Sigmoid colon (tissue), 3 donors: ENCODE measurements at regions not wholly inside any gene's neighbourhood (a gene's known extent, or its start where the extent isn't known, plus 50 kb on each side); places are given as distances from the start of the nearest gene placed in this dataset.

ENCODE experiments used
- POLR2A ChIP-seq, 2 donors: fragments of 450-650 bp; IDR thresholded peaks; one replicate each; pipeline ENCODE4 v1.6.1; 2016; ENCODE audit warnings: antibody characterized with exemption in 2 of 2, mild to moderate bottlenecking in 2 of 2, moderate library complexity in 2 of 2
- TF ChIP-seq, protein P1 (sequence below), 4 experiments: fragments of 450-650 bp in 3 of 4; fragments of 200-600 bp in 1 of 4; IDR thresholded peaks; one replicate each; pipeline ENCODE4 v1.5.1; 2016 to 2019; ENCODE audit warnings: antibody characterized with exemption in 4 of 4, mild to moderate bottlenecking in 3 of 4, moderate library complexity in 2 of 4

DNA sequence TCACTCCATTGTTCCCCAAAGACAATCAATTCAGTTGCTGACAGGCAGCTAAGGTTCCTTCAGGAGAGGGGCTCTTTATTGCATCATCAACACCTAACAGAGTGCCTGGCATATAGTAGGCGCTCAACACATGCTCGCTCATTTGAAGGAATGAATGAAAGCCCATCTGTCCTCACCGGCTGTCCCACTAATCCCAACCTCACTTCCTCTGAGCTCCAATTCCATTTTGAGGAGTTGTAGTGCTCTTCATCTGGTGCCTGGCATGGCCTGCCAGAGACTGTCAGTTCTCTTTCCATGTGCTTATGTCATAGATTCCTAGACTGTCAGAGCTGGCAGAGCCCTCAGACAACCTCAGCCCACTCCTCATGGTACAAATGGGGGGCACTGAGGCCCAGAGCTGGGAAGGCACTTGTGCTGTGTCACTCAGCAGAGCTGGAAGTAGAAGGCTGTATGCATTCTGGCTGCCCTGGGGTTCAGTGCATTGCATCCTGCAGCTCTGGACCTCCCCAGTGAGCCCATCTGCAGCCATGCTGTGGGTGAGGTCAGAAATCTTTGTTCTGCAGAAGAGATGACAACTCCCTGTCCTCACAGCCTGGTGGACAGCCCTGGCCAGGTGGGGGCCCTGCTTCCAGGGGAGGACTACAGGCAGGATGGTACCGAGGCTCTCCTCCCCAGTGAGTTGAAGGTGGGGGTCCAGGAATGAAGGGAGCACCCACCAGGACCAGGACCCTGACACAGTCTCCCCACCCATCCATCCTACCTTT lies 134.9 kb upstream of the PJA1 start:
- TF ChIP-seq, protein P1, sequence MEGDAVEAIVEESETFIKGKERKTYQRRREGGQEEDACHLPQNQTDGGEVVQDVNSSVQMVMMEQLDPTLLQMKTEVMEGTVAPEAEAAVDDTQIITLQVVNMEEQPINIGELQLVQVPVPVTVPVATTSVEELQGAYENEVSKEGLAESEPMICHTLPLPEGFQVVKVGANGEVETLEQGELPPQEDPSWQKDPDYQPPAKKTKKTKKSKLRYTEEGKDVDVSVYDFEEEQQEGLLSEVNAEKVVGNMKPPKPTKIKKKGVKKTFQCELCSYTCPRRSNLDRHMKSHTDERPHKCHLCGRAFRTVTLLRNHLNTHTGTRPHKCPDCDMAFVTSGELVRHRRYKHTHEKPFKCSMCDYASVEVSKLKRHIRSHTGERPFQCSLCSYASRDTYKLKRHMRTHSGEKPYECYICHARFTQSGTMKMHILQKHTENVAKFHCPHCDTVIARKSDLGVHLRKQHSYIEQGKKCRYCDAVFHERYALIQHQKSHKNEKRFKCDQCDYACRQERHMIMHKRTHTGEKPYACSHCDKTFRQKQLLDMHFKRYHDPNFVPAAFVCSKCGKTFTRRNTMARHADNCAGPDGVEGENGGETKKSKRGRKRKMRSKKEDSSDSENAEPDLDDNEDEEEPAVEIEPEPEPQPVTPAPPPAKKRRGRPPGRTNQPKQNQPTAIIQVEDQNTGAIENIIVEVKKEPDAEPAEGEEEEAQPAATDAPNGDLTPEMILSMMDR (IDR thresholded peaks at IDR 0.05): no peak
- TF ChIP-seq POLR2A (IDR thresholded peaks at IDR 0.05): no peak
